SKM-1 (cell line): ENCODE measurements at regions not wholly inside any gene's neighbourhood (a gene's known extent, or its start where the extent isn't known, plus 50 kb on each side); places are given as distances from the start of the nearest gene placed in this dataset.

ENCODE experiments used
- DNase-seq: peaks from one replicate; lab custom pipeline; 2025; ENCODE audit not compliant: unreplicated experiment; lab: John Stamatoyannopoulos, UW

- no peak for DNase-seq
These were observed 62.1 kb upstream of the G2E3 start for GRCh38 chr14:30496852-30497251.

GRCh38 chr14:30499358-30499757 lies 59.6 kb upstream of the G2E3 start:
- no peak for DNase-seq

- DNase-seq = no peak
These were observed 58.7 kb upstream of the G2E3 start for GRCh38 chr14:30500222-30500621.

GRCh38 chr14:30507209-30507608 lies 51.7 kb upstream of the G2E3 start:
- no peak for DNase-seq
